ENCODE measurements at regions not wholly inside any gene's neighbourhood (a gene's known extent, or its start where the extent isn't known, plus 50 kb on each side); places are given as distances from the start of the nearest gene placed in this dataset.

DNA sequence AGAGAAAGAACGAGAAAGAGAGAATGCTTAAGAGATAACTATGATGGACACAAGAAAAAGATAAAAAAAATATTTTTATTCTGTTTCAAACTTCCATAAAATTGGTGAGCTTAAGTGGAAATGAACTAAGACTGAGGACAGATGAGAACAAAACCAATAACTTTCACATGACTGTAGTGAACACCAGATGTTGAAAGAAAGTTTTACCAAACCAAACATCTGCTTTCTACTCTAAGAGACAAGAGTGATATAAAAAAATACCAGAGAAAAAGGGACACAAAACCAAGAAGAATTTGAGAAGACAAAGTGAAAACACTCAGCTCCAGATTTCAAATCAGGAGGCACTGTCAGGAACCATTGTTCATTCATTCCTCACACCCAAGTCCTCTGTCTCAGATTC, 147.9 kb downstream of the IMPG2 start:
- no peak for DNase-seq (ENCODE audit: low spot score)

DNA sequence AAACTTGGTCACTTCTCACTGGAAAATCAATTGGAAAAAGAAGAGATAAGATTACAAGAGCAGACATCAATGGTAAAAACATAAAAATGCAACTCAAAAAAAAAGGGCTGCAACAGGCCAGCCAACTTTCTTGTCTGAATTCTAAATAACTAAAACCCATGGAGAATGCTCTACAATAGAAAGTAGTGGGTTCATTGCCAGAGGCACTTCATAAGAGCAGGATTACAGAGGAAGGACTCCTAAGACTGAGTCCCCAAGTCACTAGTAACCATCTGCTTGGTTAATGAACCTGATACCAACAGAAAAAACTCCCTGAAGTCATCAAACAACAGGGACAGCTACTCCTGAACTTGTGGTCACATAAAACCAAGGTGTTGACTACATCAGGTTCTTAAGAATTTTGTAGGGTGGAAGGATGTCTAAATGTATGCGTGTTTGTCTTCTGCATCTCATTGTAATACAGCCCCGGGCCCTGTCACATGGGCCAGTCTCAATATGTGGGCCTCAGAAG, 148.6 kb downstream of the IMPG2 start:
- DNase-seq (ENCODE audit: low spot score): no peak

DNA sequence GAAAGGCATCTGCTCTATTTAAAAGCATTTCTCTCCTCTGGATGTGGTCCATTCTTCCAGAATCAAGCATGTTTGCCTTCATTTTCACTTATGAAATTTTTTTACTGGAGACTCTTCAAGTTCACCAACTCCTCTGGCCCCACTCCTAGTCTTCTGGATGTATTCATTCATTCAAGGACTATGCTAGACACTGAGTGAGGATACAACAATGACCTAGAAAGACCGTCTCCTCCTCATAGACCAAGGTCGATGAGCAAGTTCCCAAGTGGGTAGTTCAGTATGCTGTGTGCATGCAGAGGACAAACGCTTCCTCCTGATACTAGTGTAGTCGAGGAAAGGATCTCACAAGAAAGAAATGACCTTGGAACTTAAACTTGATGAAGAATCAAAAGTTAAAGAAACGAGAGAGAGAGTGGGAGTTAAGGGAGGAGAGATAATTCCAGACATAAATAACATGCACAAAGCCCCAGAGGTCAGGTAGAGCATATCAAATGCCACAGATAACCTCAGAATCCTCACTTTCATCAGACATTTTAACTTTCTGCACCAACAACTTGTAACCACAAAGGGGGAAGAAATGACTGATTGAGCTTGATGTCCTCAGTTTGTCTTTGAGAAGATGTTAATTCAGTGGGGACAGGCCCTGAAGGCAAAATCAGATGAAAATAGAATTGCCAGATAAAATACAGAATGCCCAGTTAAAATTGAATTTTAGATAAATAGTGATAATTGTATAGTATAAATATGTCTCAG, 149.4 kb downstream of the IMPG2 start:
- DNase-seq (ENCODE audit: low spot score): no peak

DNA sequence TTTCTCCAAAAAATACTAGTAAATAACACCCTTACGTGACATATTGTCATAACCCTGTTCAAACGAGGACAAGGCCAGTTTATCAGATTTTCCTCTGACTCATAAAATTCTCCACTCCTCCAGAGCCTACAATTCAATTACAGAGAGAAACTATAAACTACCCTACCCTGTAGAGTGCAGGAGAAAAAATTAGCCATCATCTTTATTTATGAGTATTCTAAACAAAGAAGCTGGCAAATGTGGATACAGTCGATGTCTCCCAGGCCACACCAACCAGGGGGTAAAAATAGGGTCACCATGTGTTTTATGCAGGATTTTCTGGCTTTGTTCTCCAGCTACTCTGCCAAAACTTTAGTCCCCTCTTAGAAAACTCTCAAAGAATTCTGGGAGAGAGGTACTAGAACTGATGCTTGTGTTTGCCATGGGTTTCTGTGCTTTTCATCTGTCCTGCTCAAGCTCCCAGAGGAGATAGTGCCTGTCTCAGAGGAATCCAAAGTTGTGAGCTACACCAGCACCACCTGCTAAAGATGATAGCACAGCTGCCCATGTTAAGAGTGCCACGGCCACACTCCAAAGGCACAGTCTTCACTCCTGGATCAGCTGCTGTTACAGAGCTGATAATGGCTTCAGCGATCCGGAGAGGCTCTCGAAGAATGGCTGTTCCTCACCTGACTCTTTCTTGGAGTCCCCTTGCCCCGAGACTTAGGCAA, 150.2 kb downstream of the IMPG2 start:
- no peak for DNase-seq (ENCODE audit: low spot score)

DNA sequence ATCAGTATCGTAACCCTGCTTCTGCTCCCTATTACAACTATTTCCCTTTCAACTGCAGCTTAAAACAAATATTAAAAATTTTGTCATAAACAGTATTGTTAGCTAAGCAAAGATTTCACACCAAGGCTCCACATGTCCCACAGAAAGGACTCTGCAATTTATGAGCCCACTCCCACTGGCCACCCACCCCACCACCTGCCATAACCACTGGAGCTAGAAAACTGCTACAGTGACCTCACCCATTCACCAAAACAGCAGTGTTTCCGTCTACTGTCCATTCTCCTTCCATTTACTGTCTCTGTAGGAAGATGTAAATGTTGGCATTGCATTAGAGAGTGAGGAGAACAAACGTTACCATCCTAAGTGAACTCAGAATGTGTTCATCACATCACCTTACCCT, 150.9 kb downstream of the IMPG2 start:
- no peak for DNase-seq (ENCODE audit: low spot score)

DNA sequence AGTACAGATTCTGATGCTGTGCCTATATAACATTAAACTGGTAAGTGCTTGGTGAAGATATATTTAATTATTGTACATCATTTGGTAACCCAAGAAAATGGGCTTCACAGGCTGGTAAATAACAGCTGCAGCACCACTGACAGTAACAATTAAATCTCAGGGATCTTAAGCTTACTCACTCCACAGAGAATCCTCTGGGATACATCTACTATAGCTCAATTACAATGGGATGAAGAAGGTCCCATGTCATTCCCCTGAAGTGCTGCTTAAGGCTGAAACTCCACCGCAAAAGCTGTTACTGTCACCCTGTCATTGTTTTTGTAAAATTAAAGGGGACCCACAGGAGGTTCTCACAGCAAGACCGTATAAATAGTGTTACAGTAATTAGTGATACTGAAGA, 153.0 kb downstream of the IMPG2 start:
- no peak for DNase-seq (ENCODE audit: low spot score)

DNA sequence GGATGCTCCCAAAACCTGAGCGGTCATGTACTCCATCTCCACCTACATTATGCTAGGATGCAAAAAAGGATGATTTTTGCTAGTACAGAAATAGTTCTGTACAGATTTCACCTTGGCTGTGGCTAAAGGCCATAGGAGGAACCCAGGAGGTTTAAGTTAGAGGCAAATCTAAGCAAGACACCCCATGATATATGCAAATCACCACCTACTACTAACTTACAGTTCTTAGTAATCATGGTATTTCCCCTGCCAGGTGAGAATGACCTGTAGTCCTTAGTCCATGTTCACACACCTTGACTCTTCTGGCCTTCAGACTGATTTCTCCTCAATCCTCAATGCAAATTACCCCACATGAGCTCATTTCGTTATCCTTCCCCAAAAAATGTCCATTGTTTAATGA, 154.2 kb downstream of the IMPG2 start:
- no peak for DNase-seq (ENCODE audit: low spot score)

DNA sequence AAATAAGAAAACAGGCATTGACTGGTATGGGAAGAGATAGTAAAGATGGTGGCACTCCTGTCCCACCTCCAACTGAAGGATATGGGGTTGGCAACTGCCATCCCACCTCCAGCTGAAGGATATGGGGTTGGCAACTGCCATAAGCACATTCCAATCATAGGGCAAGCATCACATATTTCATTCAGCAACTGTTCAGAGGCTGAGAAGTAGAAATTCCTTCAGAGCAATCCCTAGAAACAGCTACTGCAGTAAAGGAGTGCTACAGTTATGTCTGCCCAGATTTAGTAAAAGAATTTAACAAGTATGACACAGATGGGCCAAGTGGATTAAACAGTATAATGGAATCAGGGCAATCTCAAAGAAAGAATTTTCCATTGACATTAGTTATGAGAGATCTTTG, 156.8 kb downstream of the IMPG2 start:
- no peak for DNase-seq (ENCODE audit: low spot score)

DNA sequence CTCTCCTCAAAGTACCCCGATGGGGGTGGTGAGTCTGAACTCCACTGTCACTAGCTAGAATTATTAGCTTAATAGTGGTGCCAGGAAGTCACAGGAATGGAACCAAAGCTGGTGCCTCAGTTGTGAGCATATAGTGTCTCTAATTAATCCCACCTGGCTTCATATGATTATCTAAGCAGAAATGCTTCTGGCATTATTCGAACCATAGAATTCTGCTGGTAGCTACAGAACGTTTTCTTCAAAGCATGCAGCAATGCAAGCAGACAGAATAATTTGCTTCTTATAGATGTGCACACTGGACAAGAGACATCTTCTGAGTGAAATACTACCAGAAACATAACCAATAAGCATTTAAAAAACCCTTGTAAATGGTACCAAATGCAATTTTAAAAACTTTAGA, 160.9 kb downstream of the IMPG2 start:
- DNase-seq (ENCODE audit: low spot score): no peak

DNA sequence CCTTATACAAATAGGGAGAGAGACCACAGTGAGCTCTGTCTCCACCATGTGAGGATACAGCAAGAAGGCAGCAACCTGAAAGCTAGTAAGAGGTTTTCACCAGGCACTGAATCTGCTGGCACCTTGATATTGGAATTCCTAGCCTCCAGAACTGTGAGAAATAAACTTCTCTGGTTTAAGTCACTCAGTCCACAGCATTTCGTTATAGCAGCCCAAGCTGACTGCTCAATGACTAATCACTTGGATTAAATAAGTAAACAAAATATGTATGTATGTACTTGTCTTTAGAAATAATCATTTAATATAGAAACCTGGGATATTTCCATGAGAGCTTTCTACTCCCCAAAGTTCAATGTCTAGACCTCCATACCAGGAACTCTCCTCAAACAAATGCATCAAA, 162.0 kb downstream of the IMPG2 start:
- DNase-seq (ENCODE audit: low spot score): no peak

DNA sequence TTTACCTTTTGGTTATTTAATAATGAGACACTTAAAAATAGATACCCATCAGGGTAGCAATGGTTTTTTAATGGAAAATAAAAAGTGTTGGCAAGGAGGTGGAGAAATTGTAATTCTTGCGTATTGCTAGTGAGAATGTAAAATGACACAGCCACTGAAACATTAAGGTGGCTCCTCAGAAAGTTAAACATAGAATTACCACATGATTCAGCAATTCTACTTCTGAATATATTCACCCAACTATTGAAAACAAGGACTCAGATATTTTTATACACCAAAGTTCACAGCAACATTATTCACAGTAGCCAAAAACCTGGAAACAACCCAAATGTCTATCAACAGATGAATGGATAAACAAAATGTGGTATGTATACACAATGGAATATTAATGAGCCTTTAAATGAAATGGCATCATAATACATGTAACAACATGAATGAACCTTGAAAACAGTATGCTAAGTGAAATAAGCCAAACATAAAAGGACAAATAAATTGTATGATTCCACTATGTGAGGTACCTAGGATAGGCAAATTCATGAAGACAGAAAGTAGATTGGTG, 163.5 kb downstream of the IMPG2 start:
- no peak for DNase-seq (ENCODE audit: low spot score)

DNA sequence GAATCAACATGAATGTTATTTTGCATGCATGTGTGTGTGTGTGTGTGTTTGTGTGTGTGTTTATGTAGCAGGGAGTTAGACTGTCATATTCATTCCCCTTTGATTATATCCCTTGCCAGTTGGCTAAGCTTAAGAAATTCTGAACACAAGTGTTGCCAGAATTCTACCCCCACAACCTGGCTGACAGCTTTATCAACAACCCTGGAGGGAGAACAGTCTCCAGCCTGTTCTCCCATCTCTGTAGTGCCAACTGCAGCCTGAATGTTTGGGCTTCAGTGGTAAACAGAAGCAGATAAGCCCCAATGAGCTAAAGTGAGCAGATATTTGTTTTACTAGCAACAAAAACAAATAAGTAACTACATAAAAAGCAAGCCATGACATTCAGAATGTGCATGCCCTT, 162.6 kb upstream of the ABI3BP start:
- DNase-seq (ENCODE audit: low spot score): no peak

DNA sequence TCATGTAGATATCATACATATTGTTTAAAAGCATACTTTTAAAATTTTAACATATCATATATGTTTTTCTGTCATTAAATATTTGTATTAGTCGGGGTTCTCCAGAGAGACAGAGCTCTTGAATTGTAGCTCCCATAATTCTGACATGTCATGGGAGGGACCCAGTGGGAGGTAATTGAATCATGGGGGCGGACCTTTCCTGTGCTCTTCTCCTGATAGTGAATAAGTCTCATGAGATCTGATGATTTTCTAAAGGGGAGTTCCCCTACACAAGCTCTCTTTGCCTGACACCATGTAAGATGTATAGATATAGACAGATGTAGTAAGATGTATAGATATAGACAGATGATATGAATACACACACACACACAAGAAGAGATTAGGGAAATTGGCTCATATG, 161.2 kb upstream of the ABI3BP start:
- no peak for DNase-seq (ENCODE audit: low spot score)

DNA sequence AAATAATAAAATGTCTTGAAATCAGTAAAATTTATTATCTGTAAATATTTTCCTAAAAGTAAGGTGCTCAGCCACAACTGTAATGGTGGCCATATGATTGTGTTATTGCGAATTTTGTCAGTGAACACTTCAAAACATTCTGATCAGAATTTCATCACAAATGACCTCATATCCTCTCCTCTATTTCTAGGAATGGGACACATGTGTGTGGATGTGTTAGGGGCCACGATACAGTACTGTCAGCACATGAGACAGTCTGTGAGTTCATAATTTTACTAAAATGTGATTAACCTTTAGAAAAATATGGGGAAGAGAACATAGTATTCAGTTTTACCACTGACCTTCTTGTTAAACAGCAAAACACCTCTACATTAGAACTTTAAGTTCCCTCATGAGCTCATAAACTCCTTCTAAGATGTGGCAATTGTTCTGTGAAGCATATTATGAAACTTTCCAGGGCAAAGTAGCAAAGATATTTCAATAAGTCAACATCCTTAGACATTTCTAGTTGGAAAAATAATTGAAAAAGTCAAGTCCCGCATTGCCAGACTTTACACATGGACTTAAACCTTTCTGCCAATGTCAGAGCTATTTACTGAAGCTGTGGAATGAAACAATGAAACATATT, 158.2 kb upstream of the ABI3BP start:
- DNase-seq (ENCODE audit: low spot score): no peak

DNA sequence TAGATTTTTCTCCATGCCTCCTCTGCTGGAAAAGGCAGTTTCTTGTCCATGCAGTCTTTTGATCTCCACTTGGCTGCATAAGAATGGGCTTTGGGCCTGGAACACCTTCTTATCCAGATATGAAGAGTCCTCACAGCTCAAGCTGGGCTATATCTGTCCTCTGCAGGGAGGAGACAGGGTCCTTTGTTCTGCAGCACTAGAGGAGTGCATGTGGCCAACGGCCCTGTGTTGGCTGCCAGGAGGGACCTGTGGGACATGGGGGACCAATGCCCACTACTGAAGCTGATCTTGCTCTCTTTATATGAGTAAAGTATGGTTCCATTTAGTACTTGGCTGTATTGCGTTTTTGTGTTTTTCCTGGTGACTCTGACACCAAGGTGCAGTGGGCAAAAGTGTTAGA, 157.3 kb upstream of the ABI3BP start:
- DNase-seq (ENCODE audit: low spot score): no peak

DNA sequence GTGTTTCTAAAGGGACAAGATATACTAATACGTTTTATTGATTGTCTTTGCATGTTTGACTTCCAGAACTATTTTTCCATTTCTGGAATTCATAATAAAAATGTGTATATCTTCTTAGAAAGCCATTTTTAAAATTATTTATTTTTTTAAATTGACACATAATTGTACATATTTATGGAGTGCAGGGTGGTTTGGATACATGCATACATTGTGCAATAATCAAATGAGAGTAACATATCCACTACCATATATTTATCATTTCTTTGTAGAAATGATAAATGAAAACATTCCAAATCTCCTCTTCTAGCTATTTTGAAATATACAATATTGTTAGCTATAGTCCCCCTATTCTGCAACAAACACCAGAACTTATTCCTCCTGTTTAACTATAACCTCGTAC, 156.5 kb upstream of the ABI3BP start:
- DNase-seq (ENCODE audit: low spot score): no peak

DNA sequence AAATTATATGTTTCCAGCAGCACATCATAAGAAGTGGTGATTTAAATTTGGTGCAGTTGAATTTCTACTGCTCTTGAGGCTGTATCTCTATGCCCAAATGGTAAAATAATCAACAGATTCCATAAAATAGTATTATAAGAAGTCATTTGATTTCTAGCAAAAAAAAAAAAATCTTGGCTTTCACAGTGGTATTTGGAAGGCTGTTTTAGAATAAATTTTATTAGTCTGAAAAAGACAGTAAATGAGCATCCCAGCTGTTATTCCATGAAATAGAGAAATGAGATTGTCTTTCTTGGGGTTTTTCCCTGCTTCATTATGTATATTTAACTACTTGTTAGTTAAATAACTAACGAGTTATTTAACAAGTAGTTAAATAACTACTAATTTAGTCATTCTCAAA, 156.0 kb upstream of the ABI3BP start:
- DNase-seq (ENCODE audit: low spot score): no peak

DNA sequence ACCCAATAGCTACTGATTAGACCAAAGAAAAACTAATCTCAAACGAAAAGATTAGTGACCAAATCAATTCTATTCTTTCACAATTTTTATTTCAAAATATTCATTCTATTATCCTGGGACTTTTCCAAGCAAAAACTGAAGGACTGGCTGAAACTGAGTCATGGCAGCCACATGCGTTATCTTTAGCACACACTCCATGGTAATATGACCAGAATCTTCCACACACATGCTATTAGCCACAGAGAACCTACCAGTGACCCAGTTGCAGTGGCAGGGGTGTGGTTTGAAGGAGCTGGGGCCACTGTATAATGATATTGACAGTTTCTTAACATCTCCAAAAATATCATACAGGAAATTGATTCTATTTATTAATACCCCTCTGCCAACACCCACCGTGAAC, 154.8 kb upstream of the ABI3BP start:
- DNase-seq (ENCODE audit: low spot score): no peak

DNA sequence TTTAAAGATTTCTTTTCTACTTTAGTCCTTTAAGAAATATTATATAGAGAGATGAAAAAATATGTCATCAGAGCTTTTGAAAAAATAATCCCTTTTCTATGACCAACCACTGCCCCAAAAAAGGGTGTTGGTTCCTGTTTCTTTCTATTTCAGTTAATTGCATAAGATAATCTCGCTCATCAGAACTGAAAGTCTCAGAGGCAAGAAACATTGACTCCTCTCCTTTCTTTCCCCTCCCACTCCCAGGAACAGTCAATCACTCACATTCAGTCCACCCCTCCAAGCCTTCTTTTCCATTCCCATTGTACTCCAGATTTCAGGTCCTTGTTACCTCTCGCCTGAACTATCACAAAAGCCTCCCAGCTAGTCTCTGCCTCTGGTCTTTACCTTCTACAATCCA, 153.7 kb upstream of the ABI3BP start:
- no peak for DNase-seq (ENCODE audit: low spot score)

DNA sequence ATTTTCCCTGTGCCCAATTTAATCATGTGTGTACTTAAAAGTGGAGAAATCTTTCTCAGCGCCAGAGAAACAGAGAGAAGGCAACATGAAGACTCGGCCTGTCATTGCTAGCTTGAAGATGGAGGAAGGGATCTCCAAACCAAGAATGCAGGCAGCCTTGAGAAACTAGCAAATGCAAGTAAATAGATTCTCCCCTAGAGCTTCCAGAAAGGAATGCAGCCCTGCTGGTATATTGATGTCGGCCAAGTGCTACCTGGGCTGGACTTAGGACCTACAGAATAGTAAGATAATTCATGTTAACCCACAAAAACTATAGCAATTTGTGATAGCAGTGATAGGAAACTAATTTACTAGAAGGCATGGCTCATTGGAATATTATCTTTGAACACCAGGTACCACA, 150.9 kb upstream of the ABI3BP start:
- DNase-seq (ENCODE audit: low spot score): no peak

DNA sequence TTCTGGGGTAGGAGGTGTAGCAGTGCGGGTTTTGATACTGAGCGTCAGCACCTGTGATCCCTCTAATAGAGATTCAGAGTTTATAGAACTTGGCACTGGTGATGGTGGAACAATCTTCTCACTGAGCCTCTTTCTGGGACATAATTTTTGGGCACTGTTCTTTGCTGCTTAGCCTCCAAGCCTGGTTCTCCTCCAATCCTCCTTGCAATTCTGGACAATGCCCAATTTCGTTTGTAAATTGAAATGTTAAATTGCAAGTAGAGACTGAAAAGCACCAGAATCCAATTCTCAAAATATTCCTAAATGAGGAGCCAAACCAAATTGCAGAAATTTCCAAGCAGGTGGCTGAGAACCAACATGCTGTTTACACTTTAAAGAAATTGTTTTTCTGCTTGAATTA, 149.8 kb upstream of the ABI3BP start:
- no peak for DNase-seq (ENCODE audit: low spot score)

DNA sequence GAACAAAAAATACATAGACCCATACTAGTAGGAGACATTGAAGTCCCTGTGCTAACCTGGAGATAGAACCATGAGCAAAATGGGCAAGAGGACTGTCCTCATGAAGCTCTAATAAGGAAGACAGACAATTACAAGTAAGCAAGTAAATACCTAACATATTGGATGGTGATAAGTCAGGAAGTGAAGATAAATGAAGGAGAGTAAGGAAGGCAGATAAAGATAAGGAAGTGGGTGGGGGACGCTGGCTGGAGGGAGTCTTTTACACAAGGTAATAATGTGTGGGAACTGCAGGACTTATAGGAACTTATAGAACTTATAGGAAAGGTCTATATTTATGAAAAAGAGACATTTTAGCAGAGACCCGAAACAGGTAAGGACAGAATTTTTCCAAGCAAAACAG, 148.9 kb upstream of the ABI3BP start:
- DNase-seq (ENCODE audit: low spot score): no peak

DNA sequence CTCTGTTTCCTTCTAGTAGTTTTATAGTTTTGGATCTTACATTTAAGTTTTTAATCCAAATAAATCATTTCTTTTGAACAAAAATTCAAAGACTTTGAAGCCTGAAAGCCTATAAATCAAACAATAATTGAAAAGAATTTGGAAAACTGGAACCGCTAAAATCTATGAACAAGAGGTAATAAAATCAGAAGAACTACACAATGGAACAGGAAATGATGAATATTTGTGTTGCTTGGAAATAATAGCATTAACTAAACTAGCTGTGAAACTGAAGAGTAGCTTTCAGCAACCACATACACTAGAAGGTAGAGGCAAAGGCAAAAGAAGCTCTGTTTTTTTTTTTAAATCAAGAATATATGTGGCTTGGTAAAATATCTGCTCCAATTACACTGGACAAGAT, 147.9 kb upstream of the ABI3BP start:
- DNase-seq (ENCODE audit: low spot score): no peak
